Pancreas (tissue), 10 donors: ENCODE measurements at regions not wholly inside any gene's neighbourhood (a gene's known extent, or its start where the extent isn't known, plus 50 kb on each side); places are given as distances from the start of the nearest gene placed in this dataset.
"Not testable (repeated sequence)": the region's sequence is repeated elsewhere in the genome, so short reads cannot be mapped to it uniquely, and the experiment has no call there.

Experiments used
- ATAC-seq, 4 donors: fragments of 200-7000 bp; cut with Tn5 transposase; one replicate each; pipeline versions ENCODE4 v1.8.0 to v1.9.1; 2020; ENCODE audit warnings: mild to moderate bottlenecking in 4 of 4, moderate library complexity in 4 of 4
- DNase-seq, 6 donors: peaks; one replicate each; pipeline ENCODE4 v3.0.0-alpha.2; 2020
- FAIRE-seq: peaks from 2 replicates; lab custom pipeline; 2012; peaks lifted over from hg19 to GRCh38; lab: Jason Lieb, UNC
- H3K27ac ChIP-seq, 4 donors: fragments of 200-600 bp; sonication (generic); 1 replicate in 3 of 4; 2 replicates in 1 of 4; pipeline versions ENCODE4 v1.5.0 to v1.8.0; 2020
- H3K27me3 ChIP-seq, 4 donors: fragments of 200-600 bp; one replicate each; pipeline ENCODE4 v1.8.0; 2021
- H3K36me3 ChIP-seq, 3 donors: fragments of 200-600 bp; sonication (generic) in 1 of 3; one replicate each; pipeline versions ENCODE4 v1.5.0 to v1.8.0; 2020 to 2021
- H3K4me1 ChIP-seq, 3 donors: fragments of 200-600 bp; one replicate each; pipeline ENCODE4 v1.8.0; 2021
- H3K4me3 ChIP-seq, 4 donors: fragments of 200-600 bp; sonication (generic) in 2 of 4; one replicate each; pipeline versions ENCODE4 v1.5.0 to v1.8.0; 2020 to 2021
- H3K9me3 ChIP-seq, 4 donors: fragments of 200-600 bp; one replicate each; pipeline ENCODE4 v1.8.0; 2021
- CTCF ChIP-seq, 4 donors: fragments of 200-600 bp; sonication (generic) in 3 of 4; IDR thresholded peaks; one replicate each; pipeline versions ENCODE4 v1.5.0 to v1.8.0; 2021; ENCODE audit warnings: antibody characterized with exemption in 4 of 4
- WGBS, 2 donors: extraction: QIAGEN DNeasy Blood & Tissue Kit; methylation state at CpG; one replicate each; pipeline ENCODE4 v1.1.7; 2013; 5-methylcytosine and 5-hydroxymethylcytosine counted together
- intact Hi-C, 3 donors: fragments of 100-400 bp; cut with DNase I; formaldehyde crosslinking; loops; one replicate each; pipeline versions ENCODE4 v1.11.1 to v1.14.2; 2022
- donor health status: healthy with polysubstance abuse.
- donor health status: DM: no; HTN: no; CAD: no; lungs with moderate emphysema.
- donor health status: DM: no; HTN: no; CAD: no.
- donor health status: control.
- donor health status: control.
- donor health status: Bipolar disorder and iron deficiency.
- donor health status: DM: yes; HTN: yes; CAD: no.
- donor health status: DM: no; HTN: no; CAD: no.
- donor health status: DM: no; HTN: no; CAD: no.
- donor health status: DM: yes; HTN: yes; CAD: no.

DNA sequence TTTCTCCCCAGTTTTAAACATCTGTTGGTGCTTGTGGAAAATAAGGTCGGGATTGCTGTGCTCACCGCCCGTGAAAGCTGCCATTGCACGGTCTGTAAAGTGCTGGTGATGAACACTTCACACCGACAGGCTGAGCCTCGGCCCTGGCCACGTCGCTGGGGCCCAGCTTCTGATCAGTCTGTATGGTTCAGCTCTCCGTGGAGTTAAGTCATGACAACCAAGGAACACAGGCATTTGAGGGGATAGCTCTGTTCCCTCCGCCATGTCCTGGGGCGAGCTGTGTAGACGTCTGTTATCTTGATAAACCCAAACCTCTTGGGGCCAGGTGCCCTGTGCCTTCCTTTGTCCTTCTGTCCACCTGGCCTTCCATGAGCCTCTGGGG is 110.6 kb downstream of the METRNL start:
- 72 to 74% methylated on average over 12 of the region's 12 CpGs for WGBS, 2 donors
- no peaks in the 10 kb centered on the region for H3K36me3 ChIP-seq
- H3K27me3 ChIP-seq: no peaks in the 10 kb centered on the region
- no peaks in the 10 kb centered on the region for H3K9me3 ChIP-seq
- ATAC-seq (no peak), FAIRE-seq (no peak), DNase-seq (peak in 3 of 6 donors; percentile 8 to 28 (median 8))
- no peak overlapping the region for H3K27ac ChIP-seq
- no peaks in the 10 kb centered on the region for H3K4me1 ChIP-seq
- intact Hi-C loops: no loop called here
- H3K4me3 ChIP-seq: no peak overlapping the region
- TF ChIP-seq CTCF (IDR thresholded peaks at IDR 0.05): no peak

- intact Hi-C loops: no loop called here
- no peak for TF ChIP-seq CTCF (IDR thresholded peaks at IDR 0.05)
- FAIRE-seq (no peak), DNase-seq (peak in 3 of 6 donors; percentile 8 to 45 (median 8)), ATAC-seq (no peak)
- WGBS, 2 donors: 80% methylated on average over 21 of the region's 21 CpGs
- H3K4me3 ChIP-seq: no peak overlapping the region
- no peaks in the 10 kb centered on the region for H3K9me3 ChIP-seq
- no peaks in the 10 kb centered on the region for H3K27me3 ChIP-seq
- no peaks in the 10 kb centered on the region for H3K36me3 ChIP-seq
- no peaks in the 10 kb centered on the region for H3K4me1 ChIP-seq
- H3K27ac ChIP-seq: no peak overlapping the region
Observed at GRCh38 chr17:83190601-83191387, 111.4 kb downstream of the METRNL start.

DNA sequence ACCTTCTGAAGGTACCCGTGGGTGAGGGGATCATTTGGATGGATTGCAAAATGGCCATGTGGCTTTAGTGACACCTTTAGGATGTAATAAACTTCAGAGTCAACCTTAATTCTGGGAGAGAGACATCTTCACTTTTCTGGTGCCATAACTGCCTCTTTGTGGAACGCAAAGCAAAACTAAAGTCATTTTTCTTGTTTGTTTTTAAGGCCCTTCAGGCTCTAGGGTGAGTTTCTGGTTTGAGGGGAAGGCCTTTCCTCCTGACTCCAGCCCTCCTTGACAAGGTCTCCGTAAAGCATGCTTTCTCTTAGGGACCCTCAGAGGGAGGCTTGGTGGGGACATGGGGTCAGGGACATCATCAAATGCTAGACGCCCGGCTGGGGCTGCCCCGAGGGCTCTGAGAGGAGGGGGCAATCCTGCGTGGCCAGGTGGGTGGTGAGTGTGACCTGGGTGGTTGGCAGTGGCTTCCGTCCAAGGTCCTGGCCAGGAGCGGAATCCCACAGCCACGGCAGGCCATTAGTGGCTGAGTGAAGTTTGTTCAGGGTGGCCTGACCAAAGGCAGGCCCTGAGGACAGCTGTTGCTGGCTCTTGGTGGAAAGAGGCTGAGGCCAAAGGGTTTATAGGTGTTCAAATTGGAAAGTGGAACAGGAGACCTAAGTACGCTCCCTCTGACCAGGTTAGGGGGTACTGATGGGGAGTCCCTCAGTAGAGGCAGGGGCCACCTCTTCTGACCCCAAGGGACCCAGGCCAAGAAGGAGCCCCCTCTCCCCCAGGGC is 112.2 kb downstream of the METRNL start:
- DNase-seq: peak in 4 of 6 donors; percentile 3 to 42 (median 10)
- intact Hi-C loops: no loop called here
- no peak for FAIRE-seq
- no peaks in the 10 kb centered on the region for H3K9me3 ChIP-seq
- TF ChIP-seq CTCF (IDR thresholded peaks at IDR 0.05): no peak
- 81 to 90% methylated on average over 11 of the region's 11 CpGs for WGBS, 2 donors
- no peak for ATAC-seq
- no peak overlapping the region for H3K27ac ChIP-seq
- no peak overlapping the region for H3K4me3 ChIP-seq
- H3K4me1 ChIP-seq: no peaks in the 10 kb centered on the region
- no peaks in the 10 kb centered on the region for H3K36me3 ChIP-seq
- H3K27me3 ChIP-seq: no peaks in the 10 kb centered on the region

GRCh38 chr17:83192161-83192788 is 112.9 kb downstream of the METRNL start:
- H3K9me3 ChIP-seq: no peaks in the 10 kb centered on the region
- 73 to 79% methylated on average over 13 of the region's 13 CpGs for WGBS, 2 donors
- H3K4me1 ChIP-seq: no peaks in the 10 kb centered on the region
- H3K27me3 ChIP-seq: no peaks in the 10 kb centered on the region
- DNase-seq (peak in 3 of 6 donors; percentile 12 to 50 (median 22)), FAIRE-seq (no peak), ATAC-seq (no peak)
- H3K4me3 ChIP-seq: no peak overlapping the region
- no peaks in the 10 kb centered on the region for H3K36me3 ChIP-seq
- H3K27ac ChIP-seq: no peak overlapping the region
- TF ChIP-seq CTCF (IDR thresholded peaks at IDR 0.05): no peak
- intact Hi-C loops: no loop called here

- H3K9me3 ChIP-seq, ATAC-seq, intact Hi-C loops, H3K4me1 ChIP-seq, H3K27ac ChIP-seq, FAIRE-seq, H3K27me3 ChIP-seq, H3K36me3 ChIP-seq, H3K4me3 ChIP-seq: not testable (repeated sequence)
- 33 to 86% methylated on average over 1 to 2 of the region's 2 CpGs for WGBS, 2 donors
- DNase-seq: peak in 2 of 6 donors; percentile 12 to 18
Observed at GRCh38 chr17:83192789-83193335, 113.5 kb downstream of the METRNL start.
